Mononuclear cell (primary cell): ENCODE measurements at regions not wholly inside any gene's neighbourhood (a gene's known extent, or its start where the extent isn't known, plus 50 kb on each side); places are given as distances from the start of the nearest gene placed in this dataset.
"Not testable (repeated sequence)": the region's sequence is repeated elsewhere in the genome, so short reads cannot be mapped to it uniquely, and the experiment has no call there.

Experiments
- H3K27me3 ChIP-seq: 2 replicates; pipeline ENCODE4 v1.6.0; 2011; ENCODE audit warnings: low read length, control low read depth; ENCODE audit not compliant: insufficient read depth
- H3K4me1 ChIP-seq: 2 replicates; pipeline ENCODE4 v1.5.1; 2011; ENCODE audit warnings: mild to moderate bottlenecking, low read length, control low read depth; ENCODE audit not compliant: insufficient read depth
- H3K4me3 ChIP-seq: 2 replicates; pipeline ENCODE4 v1.5.1; 2011; ENCODE audit warnings: mild to moderate bottlenecking, low read length, moderate library complexity
- H3K9me3 ChIP-seq: 2 replicates; pipeline ENCODE4 v1.5.1; 2011; ENCODE audit warnings: low read depth, mild to moderate bottlenecking, control low read depth, low read length

DNA sequence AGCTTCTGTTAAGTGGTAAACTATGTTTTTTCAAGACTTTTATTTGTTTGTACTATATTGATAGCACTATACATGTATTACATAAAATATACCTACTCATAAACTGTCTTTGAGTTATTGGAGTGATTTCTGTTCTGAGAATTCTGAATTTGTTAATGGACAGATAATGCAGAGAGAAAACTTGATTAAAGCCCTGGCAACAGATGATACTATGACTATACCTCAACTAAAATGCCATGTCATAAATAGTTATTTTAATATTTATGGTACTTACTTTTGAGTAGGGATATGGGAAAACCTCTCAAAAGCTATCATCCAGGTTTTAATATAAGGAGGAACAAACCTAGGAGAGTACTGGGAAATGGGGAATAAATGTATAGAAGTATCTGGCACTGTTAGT is 947.2 kb upstream of the ARRDC3 start:
- Histone ChIP-seq H3K27me3 (no peaks in the 10 kb centered on the region), H3K9me3 (no peaks in the 10 kb centered on the region), H3K4me3 (no peak overlapping the region), H3K4me1 (no peaks in the 10 kb centered on the region)

DNA sequence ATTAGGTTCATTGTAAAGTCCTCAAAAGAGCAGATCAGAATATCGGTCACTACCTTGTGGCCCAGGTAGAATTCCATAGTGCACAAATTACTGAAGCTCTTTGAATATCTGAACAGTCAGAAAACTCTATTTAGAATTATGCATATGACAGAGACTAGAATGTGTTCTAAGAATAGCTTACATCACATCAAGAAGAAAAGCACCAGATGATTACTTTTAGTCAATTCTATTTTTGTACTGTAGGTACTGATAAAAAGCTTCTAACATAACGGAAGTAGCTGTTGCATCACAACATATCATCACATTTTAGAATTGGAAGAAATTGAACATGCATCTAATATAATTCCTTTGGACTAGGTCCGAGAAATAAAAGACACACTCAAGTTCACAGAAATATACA is 946.6 kb upstream of the ARRDC3 start:
- H3K27me3 ChIP-seq = no peaks in the 10 kb centered on the region
- no peak overlapping the region for H3K4me3 ChIP-seq
- no peaks in the 10 kb centered on the region for H3K9me3 ChIP-seq
- no peaks in the 10 kb centered on the region for H3K4me1 ChIP-seq

- Histone ChIP-seq H3K4me1 (no peaks in the 10 kb centered on the region), H3K9me3 (peaks cover 6% of the 10 kb centered on the region), H3K27me3 (no peaks in the 10 kb centered on the region), H3K4me3 (no peak overlapping the region)
Measured at GRCh38 chr5:92328584-92329259, 945.6 kb upstream of the ARRDC3 start.

GRCh38 chr5:92320446-92320845 is 937.3 kb upstream of the ARRDC3 start:
- Histone ChIP-seq H3K4me1 (no peaks in the 10 kb centered on the region), H3K9me3 (peaks cover 6% of the 10 kb centered on the region), H3K4me3 (no peak overlapping the region), H3K27me3 (no peaks in the 10 kb centered on the region)

DNA sequence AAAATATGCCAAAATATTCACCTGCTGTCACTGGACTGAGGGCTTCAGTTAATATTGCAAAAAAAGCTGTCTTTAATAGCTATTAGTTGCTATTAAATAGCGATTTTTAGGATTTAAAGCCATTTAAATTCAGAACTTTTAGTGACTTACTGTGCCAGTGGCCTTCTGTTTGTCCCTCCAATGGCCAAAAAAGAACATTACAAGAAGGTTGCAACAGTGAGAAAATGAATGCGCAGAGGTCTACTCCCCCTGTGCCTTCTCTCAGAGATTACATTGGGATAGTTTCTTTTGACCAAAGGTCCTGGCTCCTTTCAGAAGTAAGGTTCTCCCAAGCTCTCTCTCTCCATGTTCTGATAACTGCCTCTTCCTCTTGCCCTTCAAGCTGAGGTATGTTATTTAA is 930.3 kb upstream of the ARRDC3 start:
- Histone ChIP-seq H3K4me3 (no peak overlapping the region), H3K4me1 (no peaks in the 10 kb centered on the region), H3K27me3 (no peaks in the 10 kb centered on the region), H3K9me3 (no peaks in the 10 kb centered on the region)

DNA sequence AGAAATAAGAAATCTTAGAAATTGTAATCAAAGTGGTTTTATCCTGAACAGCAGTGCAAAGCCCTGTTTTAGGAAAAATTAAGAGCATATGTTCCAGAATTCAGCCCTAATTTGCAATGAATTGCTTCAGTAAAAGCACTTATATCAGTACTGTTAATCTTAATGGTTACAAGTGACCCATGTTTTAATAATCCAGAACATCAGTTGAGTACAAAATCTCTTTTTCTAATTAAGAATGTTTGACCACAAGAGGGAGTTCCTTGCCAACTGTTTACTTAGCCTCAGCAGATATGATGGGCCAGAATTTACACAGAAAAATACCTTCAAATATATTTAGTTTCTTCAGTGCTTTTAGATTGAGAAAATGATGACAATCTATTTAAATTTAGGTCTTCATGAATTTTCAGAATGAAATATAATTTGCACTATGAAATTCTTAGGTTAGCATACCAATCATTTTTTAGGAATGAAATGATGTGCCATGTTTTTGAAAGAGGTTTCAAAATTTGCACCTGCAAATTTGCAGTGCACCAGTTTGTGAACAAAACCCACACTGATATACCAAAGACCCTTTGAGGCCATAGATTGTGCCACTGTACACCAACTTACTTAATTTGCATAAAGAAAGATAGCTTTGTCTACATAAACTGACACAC is 926.3 kb upstream of the ARRDC3 start:
- no peaks in the 10 kb centered on the region for H3K9me3 ChIP-seq
- H3K4me1 ChIP-seq = no peaks in the 10 kb centered on the region
- no peak overlapping the region for H3K4me3 ChIP-seq
- no peaks in the 10 kb centered on the region for H3K27me3 ChIP-seq

DNA sequence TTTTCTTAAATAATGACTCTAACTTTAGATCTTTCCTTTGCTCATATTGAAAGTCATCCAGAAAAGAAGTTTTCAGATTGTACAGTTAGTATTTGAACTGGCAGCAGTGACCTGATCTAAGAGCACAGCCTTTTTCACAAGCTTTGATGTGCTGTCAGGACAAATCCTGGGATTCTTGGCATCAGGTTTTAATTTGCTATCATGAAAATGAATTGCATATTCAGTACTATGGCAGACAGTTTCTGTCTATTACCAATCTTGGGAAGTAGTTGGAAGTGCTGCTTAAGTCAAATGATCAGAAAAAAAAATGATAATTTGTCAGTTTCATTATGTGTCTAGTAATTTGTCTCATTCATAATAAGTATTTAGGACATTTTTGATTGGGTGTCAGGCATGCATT is 925.6 kb upstream of the ARRDC3 start:
- no peaks in the 10 kb centered on the region for H3K9me3 ChIP-seq
- no peaks in the 10 kb centered on the region for H3K27me3 ChIP-seq

DNA sequence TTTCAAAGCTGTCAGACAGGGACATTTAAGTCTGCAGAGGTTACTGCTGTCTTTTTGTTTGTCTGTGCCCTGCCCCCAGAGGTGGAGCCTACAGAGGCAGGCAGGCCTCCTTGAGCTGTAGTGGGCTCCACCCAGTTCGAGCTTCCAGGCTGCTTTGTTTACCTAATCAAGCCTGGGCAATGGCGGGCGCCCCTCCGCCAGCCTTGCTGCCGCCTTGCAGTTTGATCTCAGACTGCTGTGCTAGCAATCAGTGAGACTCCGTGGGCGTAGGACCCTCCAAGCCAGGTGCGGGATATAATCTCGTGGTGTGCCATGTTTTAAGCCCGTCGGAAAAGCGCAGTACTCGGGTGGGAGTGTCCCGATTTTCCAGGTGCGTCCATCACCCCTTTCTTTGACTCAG is 919.2 kb upstream of the ARRDC3 start:
- not testable (repeated sequence) for H3K9me3 ChIP-seq, H3K4me3 ChIP-seq, H3K27me3 ChIP-seq, H3K4me1 ChIP-seq

More for the DNA sequence above, 925.6 kb upstream of the ARRDC3 start:
- H3K4me1 ChIP-seq = no peaks in the 10 kb centered on the region
- no peak overlapping the region for H3K4me3 ChIP-seq

GRCh38 chr5:92283521-92283920 is 900.4 kb upstream of the ARRDC3 start:
- Histone ChIP-seq H3K9me3 (no peaks in the 10 kb centered on the region), H3K4me3 (no peak overlapping the region), H3K4me1 (no peaks in the 10 kb centered on the region), H3K27me3 (no peaks in the 10 kb centered on the region)

DNA sequence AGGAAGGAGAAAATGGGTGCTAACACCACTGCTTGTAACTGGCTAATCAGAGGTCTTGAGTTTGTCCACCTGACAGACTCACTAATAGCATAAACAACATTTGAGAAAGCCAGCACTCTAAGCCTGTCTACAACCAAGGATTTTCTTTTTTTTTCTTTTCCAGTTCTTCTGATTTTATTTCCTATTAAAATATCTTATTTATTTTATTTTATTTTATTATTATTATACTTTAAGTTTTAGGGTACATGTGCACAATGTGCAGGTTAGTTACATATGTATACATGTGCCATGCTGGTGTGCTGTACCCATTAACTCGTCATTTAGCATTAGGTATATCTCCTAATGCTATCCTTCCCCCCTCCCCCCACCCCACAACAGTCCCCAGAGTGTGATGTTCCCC is 888.6 kb upstream of the ARRDC3 start:
- not testable (repeated sequence) for H3K4me1 ChIP-seq, H3K4me3 ChIP-seq, H3K27me3 ChIP-seq, H3K9me3 ChIP-seq

DNA sequence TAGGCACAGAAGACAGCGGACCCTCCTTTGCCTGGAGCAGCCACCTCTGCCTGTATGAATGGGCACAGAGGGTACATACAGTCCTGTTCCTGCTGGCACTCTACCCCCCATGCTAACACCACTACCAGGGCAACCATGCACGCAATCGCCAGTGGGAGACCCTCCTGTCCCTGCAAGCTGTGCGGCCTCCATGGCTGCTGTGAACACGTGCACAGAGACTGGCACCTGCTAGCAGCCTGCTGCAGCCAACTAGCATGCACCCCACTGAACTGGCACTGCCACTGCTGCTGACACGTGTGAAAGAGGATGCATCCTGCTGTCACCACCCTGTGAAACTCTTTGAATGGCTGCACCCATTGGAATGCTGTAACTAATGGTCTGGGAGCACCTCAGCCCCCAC is 885.2 kb upstream of the ARRDC3 start:
- H3K4me1 ChIP-seq = no peaks in the 10 kb centered on the region
- no peaks in the 10 kb centered on the region for H3K9me3 ChIP-seq
- no peak overlapping the region for H3K4me3 ChIP-seq
- H3K27me3 ChIP-seq = no peaks in the 10 kb centered on the region

DNA sequence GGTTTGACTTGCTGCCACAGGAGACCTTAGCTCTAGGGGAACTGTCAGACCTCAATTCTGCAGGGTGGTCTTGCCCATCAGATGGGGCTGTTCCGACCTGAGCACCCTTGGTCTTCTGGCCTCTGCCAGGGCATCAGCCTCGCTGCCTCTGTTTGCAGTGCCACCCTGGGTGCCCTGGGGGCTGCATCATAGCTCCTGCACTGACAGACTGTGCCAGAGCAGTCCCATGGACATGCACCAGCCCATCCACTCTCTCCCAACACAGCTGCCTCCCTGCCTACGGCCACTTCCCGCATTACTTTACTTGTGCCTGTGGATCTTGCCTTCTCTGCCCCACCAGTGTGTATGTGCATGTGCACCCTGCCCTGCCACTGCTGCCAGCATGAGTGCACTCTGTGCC is 884.7 kb upstream of the ARRDC3 start:
- H3K27me3 ChIP-seq = no peaks in the 10 kb centered on the region
- no peak overlapping the region for H3K4me3 ChIP-seq
- H3K9me3 ChIP-seq = no peaks in the 10 kb centered on the region
- no peaks in the 10 kb centered on the region for H3K4me1 ChIP-seq

DNA sequence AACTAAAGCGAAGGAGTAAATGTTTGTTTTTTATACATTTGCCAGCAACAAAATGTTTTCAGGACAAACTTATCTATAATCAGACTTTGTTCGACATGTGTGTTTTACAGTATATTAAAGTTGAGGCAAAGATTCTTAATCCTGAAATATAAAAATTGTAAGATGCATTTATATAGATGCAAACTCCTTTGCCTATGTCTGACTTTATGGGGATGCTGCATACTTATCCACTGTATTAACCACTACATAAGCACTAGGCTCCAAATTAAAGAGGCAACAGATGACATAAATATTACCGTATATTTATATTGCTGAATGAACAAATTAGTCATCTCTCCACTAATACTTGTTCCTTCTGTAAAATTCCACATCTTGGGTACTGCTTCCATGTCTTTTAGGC is 882.7 kb upstream of the ARRDC3 start:
- Histone ChIP-seq H3K4me1 (no peaks in the 10 kb centered on the region), H3K4me3 (no peak overlapping the region), H3K27me3 (no peaks in the 10 kb centered on the region), H3K9me3 (no peaks in the 10 kb centered on the region)

DNA sequence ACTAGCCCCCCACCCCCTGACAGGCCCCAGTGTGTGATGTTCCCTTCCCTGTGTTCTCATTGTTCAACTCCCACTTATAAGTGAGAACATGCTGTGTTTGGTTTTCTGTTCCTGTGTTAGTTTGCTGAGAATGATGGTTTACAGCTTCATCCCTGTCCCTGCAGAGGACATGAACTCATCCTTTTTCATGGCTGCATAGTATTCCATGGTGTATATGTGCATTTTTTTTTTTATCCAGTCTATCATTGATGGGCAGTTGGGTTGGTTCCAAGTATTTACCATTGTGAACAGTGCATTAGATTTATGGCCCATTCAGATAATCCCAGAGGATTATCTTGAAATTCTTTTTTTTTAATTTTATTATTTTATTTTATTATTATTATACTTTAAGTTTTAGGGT is 872.5 kb upstream of the ARRDC3 start:
- H3K4me1 ChIP-seq, H3K27me3 ChIP-seq, H3K9me3 ChIP-seq, H3K4me3 ChIP-seq: not testable (repeated sequence)

DNA sequence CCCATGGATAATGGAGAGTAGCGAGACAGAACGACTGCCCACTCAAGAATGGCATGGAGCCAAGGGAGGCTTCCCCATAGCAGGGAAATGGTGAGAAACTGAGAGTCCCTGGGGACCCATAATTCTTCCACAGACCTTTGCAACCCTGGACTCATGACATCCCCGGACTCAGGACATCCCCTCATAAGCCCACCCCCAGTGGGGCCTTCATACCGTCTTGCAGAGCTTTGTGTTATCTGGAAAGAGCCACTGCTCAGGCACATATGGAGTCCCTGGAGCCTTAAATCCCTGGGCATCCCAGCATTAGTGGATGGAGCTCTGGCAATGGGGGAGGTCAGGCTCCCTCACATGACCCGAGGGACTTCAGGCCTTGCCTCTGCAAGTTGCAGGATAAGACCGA is 865.4 kb upstream of the ARRDC3 start:
- Histone ChIP-seq H3K27me3 (no peaks in the 10 kb centered on the region), H3K9me3 (no peaks in the 10 kb centered on the region), H3K4me1 (no peaks in the 10 kb centered on the region), H3K4me3 (no peak overlapping the region)

DNA sequence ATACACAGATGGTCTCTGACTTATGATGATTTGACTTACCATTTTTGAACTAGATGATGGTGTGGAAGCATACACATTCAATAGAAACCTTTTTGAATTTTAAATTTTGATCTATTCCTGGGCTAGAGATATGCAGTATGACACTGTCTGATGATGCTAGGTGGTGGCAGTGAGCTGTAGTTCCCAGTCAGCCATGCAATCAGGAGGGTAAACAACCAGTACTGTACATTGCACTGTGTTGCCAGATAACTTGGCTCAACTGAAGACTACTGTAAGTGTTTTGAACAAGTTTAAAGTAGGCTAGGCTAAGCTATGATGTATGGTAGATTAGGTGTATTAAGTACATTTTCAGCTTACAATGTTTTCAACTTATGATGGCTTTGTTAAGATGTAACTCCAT is 859.1 kb upstream of the ARRDC3 start:
- Histone ChIP-seq H3K4me1 (no peaks in the 10 kb centered on the region), H3K4me3 (no peak overlapping the region), H3K9me3 (no peaks in the 10 kb centered on the region), H3K27me3 (no peaks in the 10 kb centered on the region)
